H9 (cell line): ENCODE measurements at regions not wholly inside any gene's neighbourhood (a gene's known extent, or its start where the extent isn't known, plus 50 kb on each side); places are given as distances from the start of the nearest gene placed in this dataset.

Source experiments
- DNase-seq: peaks from one replicate; pipeline ENCODE4 v3.0.0-alpha.2; 2017
- H2AFZ ChIP-seq: one replicate; pipeline ENCODE4 v1.6.1; 2013; ENCODE audit warnings: mild to moderate bottlenecking, low read length, control low read depth, moderate library complexity
- H2AK5ac ChIP-seq: 2 replicates; pipeline ENCODE4 v1.6.1; 2013; ENCODE audit warnings: low read length, control low read depth, mixed read lengths; ENCODE audit not compliant: insufficient read length
- H2BK120ac ChIP-seq: one replicate; pipeline ENCODE4 v1.6.1; 2013; ENCODE audit warnings: low read depth, mild to moderate bottlenecking, low read length, control low read depth, inconsistent platforms; ENCODE audit not compliant: poor library complexity, severe bottlenecking
- H2BK12ac ChIP-seq: 2 replicates; pipeline ENCODE4 v1.6.1; 2013; ENCODE audit warnings: low read length, control low read depth, mixed read lengths, low read depth; ENCODE audit not compliant: insufficient read length
- H2BK15ac ChIP-seq: 2 replicates; pipeline ENCODE4 v1.6.1; 2013; ENCODE audit warnings: low read depth, low read length, control low read depth
- H2BK20ac ChIP-seq: one replicate; pipeline ENCODE4 v1.6.1; 2013; ENCODE audit warnings: low read depth, mild to moderate bottlenecking, low read length, control low read depth, inconsistent platforms; ENCODE audit not compliant: poor library complexity, severe bottlenecking
- H2BK5ac ChIP-seq: 2 replicates; pipeline ENCODE4 v1.6.1; 2013; ENCODE audit warnings: low read length, control low read depth, mixed read lengths; ENCODE audit not compliant: insufficient read length
- H3K14ac ChIP-seq: 2 replicates; pipeline ENCODE4 v1.6.1; 2013; ENCODE audit warnings: low read length, control low read depth; ENCODE audit not compliant: insufficient read depth
- H3K18ac ChIP-seq: 2 replicates; pipeline ENCODE4 v1.6.1; 2013; ENCODE audit warnings: low read depth, mild to moderate bottlenecking, mixed read lengths, low read length, control low read depth; ENCODE audit not compliant: insufficient read length
- H3K23ac ChIP-seq: 2 replicates; pipeline ENCODE4 v1.6.1; 2013; ENCODE audit warnings: low read length, control low read depth, mixed read lengths, low read depth; ENCODE audit not compliant: insufficient read length
- H3K23me2 ChIP-seq: 2 replicates; pipeline ENCODE4 v1.6.1; 2013; ENCODE audit warnings: low read depth, mild to moderate bottlenecking, mixed read lengths, low read length, control low read depth; ENCODE audit not compliant: insufficient read length, poor library complexity, severe bottlenecking
- H3K27ac ChIP-seq: 2 replicates; pipeline ENCODE4 v1.5.1; 2013; ENCODE audit warnings: low read length, control low read depth, mixed read lengths, low read depth; ENCODE audit not compliant: insufficient read length
- H3K27me3 ChIP-seq: 2 replicates; pipeline ENCODE4 v1.6.1; 2013; ENCODE audit warnings: low read length, control low read depth, inconsistent platforms; ENCODE audit not compliant: insufficient read depth
- H3K4ac ChIP-seq: 2 replicates; pipeline ENCODE4 v1.6.1; 2013; ENCODE audit warnings: low read depth, mild to moderate bottlenecking, control low read depth, inconsistent platforms, low read length, moderate library complexity
- H3K4me1 ChIP-seq: 2 replicates; pipeline ENCODE4 v1.6.1; 2013; ENCODE audit warnings: low read length, control low read depth, inconsistent platforms; ENCODE audit not compliant: insufficient read depth
- H3K4me2 ChIP-seq: 2 replicates; pipeline ENCODE4 v1.6.1; 2013; ENCODE audit warnings: low read length, control low read depth, mixed read lengths; ENCODE audit not compliant: insufficient read length, insufficient read depth
- H3K56ac ChIP-seq: 2 replicates; pipeline ENCODE4 v1.6.1; 2013; ENCODE audit warnings: low read depth, mild to moderate bottlenecking, mixed read lengths, low read length, control low read depth; ENCODE audit not compliant: insufficient read length
- H3K79me1 ChIP-seq: 2 replicates; pipeline ENCODE4 v1.6.1; 2013; ENCODE audit warnings: low read depth, mild to moderate bottlenecking, moderate library complexity, low read length, control low read depth, inconsistent platforms; ENCODE audit not compliant: insufficient read depth, poor library complexity, severe bottlenecking
- H3K79me2 ChIP-seq: 2 replicates; pipeline ENCODE4 v1.6.1; 2013; ENCODE audit warnings: low read length, control low read depth, inconsistent platforms; ENCODE audit not compliant: insufficient read depth
- H3K9ac ChIP-seq: 2 replicates; pipeline ENCODE4 v1.6.1; 2013; ENCODE audit warnings: low read length, control low read depth, mixed read lengths; ENCODE audit not compliant: insufficient read length; ENCODE audit errors: extremely low read depth
- H3K9me3 ChIP-seq: one replicate; pipeline ENCODE4 v1.6.1; 2013; ENCODE audit warnings: low read depth, low read length, inconsistent platforms; ENCODE audit not compliant: control insufficient read depth
- H3T11ph ChIP-seq: one replicate; pipeline ENCODE4 v1.6.1; 2013; ENCODE audit warnings: mild to moderate bottlenecking, low read length, control low read depth, inconsistent platforms
- H4K20me1 ChIP-seq: one replicate; pipeline ENCODE4 v1.6.1; 2013; ENCODE audit not compliant: control insufficient read depth, insufficient read length, insufficient read depth
- H4K5ac ChIP-seq: 2 replicates; pipeline ENCODE4 v1.6.1; 2013; ENCODE audit warnings: low read depth, mild to moderate bottlenecking, mixed read lengths, low read length, control low read depth; ENCODE audit not compliant: insufficient read length
- H4K8ac ChIP-seq: replicated peaks from 2 replicates; pipeline ENCODE4 v1.6.1; 2013; ENCODE audit warnings: low read length, control low read depth, mixed read lengths, low read depth; ENCODE audit not compliant: insufficient read length
- H4K91ac ChIP-seq: 2 replicates; pipeline ENCODE4 v1.6.1; 2013; ENCODE audit warnings: low read depth, mild to moderate bottlenecking, moderate library complexity, mixed read lengths, low read length, control low read depth; ENCODE audit not compliant: insufficient read length
- H3K27ac Mint-ChIP-seq, 3 experiments: 2 replicates in 2 of 3; 3 replicates in 1 of 3; pipeline ENCODE4 v1.8.0; 2020 to 2021; ENCODE audit warnings: mixed read lengths in 3 of 3, mild to moderate bottlenecking in 1 of 3, moderate library complexity in 1 of 3
- H3K27me3 Mint-ChIP-seq: 2 replicates; pipeline ENCODE4 v1.8.0; 2021; ENCODE audit warnings: low read depth, mild to moderate bottlenecking, moderate library complexity, mixed read lengths
- H3K36me3 Mint-ChIP-seq, 3 experiments: 2 replicates in 2 of 3; 3 replicates in 1 of 3; pipeline ENCODE4 v1.8.0; 2020 to 2021; ENCODE audit warnings: low read depth in 3 of 3, mixed read lengths in 3 of 3; ENCODE audit not compliant: insufficient read depth in 1 of 3
- H3K4me1 Mint-ChIP-seq, 2 experiments: 2 replicates each; pipeline ENCODE4 v1.8.0; 2020; ENCODE audit warnings: mixed read lengths in 2 of 2
- H3K4me3 Mint-ChIP-seq, 2 experiments: 2 replicates in 1 of 2; 3 replicates in 1 of 2; pipeline ENCODE4 v1.8.0; 2020 to 2021; ENCODE audit warnings: mild to moderate bottlenecking in 2 of 2, mixed read lengths in 2 of 2, moderate library complexity in 1 of 2
- H3K9me3 Mint-ChIP-seq, 2 experiments: 2 replicates in 1 of 2; 3 replicates in 1 of 2; pipeline ENCODE4 v1.8.0; 2020; ENCODE audit warnings: mild to moderate bottlenecking in 2 of 2, mixed read lengths in 2 of 2, moderate library complexity in 1 of 2
- CTCF ChIP-seq: fragments of 200-600 bp; sonication (generic); conservative IDR thresholded peaks from 3 replicates; pipeline ENCODE4 v1.8.0; 2021; ENCODE audit warnings: antibody characterized with exemption, mild to moderate bottlenecking
- whole genome bisulfite sequencing: extraction: QIAGEN DNeasy Blood & Tissue Kit; methylation state at CpG from one replicate; pipeline ENCODE4 v1.1.7; 2013; ENCODE audit warnings: missing lambda C conversion rate, low lambda C conversion rate, mixed read lengths; ENCODE audit not compliant: insufficient read length; ENCODE audit errors: extremely low coverage; 5-methylcytosine and 5-hydroxymethylcytosine counted together

- no peak overlapping the region for H2BK15ac ChIP-seq
- Mint-ChIP-seq H3K27ac (no peak overlapping the region), H3K36me3 (no peaks in the 10 kb centered on the region), H3K27me3 (no peaks in the 10 kb centered on the region), H3K9me3 (peaks cover 2 to 3% of the 10 kb centered on the region in 2 experiments; a peak in 2 of 5 replicates), H3K4me1 (no peaks in the 10 kb centered on the region), H3K4me3 (no peak overlapping the region)
- WGBS: no CpG with 5 or more reads among the region's 2 CpGs
- H3K23me2 ChIP-seq: no peaks in the 10 kb centered on the region
- no peaks in the 10 kb centered on the region for H3K27me3 ChIP-seq
- H3K56ac ChIP-seq: no peak overlapping the region
- no peak overlapping the region for H2AFZ ChIP-seq
- no peaks in the 10 kb centered on the region for H3K9me3 ChIP-seq
- no peak overlapping the region for H3K4ac ChIP-seq
- H2AK5ac ChIP-seq: no peak overlapping the region
- H4K91ac ChIP-seq: no peak overlapping the region
- no peak overlapping the region for H2BK120ac ChIP-seq
- H3K79me1 ChIP-seq: no peaks in the 10 kb centered on the region
- no peak overlapping the region for H4K5ac ChIP-seq
- no peak for DNase-seq
- no peak overlapping the region for H3K4me2 ChIP-seq
- no peaks in the 10 kb centered on the region for H3K79me2 ChIP-seq
- H3K23ac ChIP-seq: no peak overlapping the region
- H3T11ph ChIP-seq: no peak overlapping the region
- no peak overlapping the region for H2BK5ac ChIP-seq
- no peaks in the 10 kb centered on the region for H4K20me1 ChIP-seq
- H3K18ac ChIP-seq: no peak overlapping the region
- H2BK12ac ChIP-seq: no peak overlapping the region
- no peak overlapping the region for H3K27ac ChIP-seq
- no peak overlapping the region for H2BK20ac ChIP-seq
- H3K9ac ChIP-seq: no peak overlapping the region
- no peak overlapping the region for H3K14ac ChIP-seq
- no peak for TF ChIP-seq CTCF
- no peak overlapping the region for H4K8ac ChIP-seq
- no peaks in the 10 kb centered on the region for H3K4me1 ChIP-seq
Measured at GRCh38 chr13:88736026-88736425, 1064.9 kb downstream of the SLITRK5 start.
